GM18517 (cell line): ENCODE measurements at regions not wholly inside any gene's neighbourhood (a gene's known extent, or its start where the extent isn't known, plus 50 kb on each side); places are given as distances from the start of the nearest gene placed in this dataset.

ENCODE experiments used
- ATAC-seq: cut with Tn5 transposase; IDR thresholded peaks from one replicate; pipeline ENCODE4 v1.9.1; 2021; ENCODE audit warnings: mild to moderate bottlenecking, moderate library complexity; ENCODE audit not compliant: unreplicated experiment

GRCh38 chr15:62459875-62460274, 294.8 kb upstream of the C2CD4B start:
- no peak for ATAC-seq

GRCh38 chr15:62462268-62462667, 297.2 kb upstream of the C2CD4B start:
- ATAC-seq = no peak

- no peak for ATAC-seq
These were observed 297.6 kb upstream of the C2CD4B start for GRCh38 chr15:62462721-62463120.

- ATAC-seq = no peak
These were observed 299.6 kb upstream of the C2CD4B start for GRCh38 chr15:62464705-62465104.

GRCh38 chr15:62465173-62465572, 300.1 kb upstream of the C2CD4B start:
- no peak for ATAC-seq

GRCh38 chr15:62469478-62469873, 304.4 kb upstream of the C2CD4B start:
- ATAC-seq = no peak

GRCh38 chr15:62469874-62470688, 305.0 kb upstream of the C2CD4B start:
- no peak for ATAC-seq

GRCh38 chr15:62472616-62473299, 307.7 kb upstream of the C2CD4B start:
- no peak for ATAC-seq

GRCh38 chr15:62474021-62474770, 309.1 kb upstream of the C2CD4B start:
- no peak for ATAC-seq

- no peak for ATAC-seq
These were observed 309.7 kb upstream of the C2CD4B start for GRCh38 chr15:62474771-62475124.

GRCh38 chr15:62475591-62475990, 310.5 kb upstream of the C2CD4B start:
- no peak for ATAC-seq

GRCh38 chr15:62476163-62476562, 311.1 kb upstream of the C2CD4B start:
- ATAC-seq = no peak

- ATAC-seq = no peak
These were observed 312.8 kb upstream of the C2CD4B start for GRCh38 chr15:62477929-62478328.

- no peak for ATAC-seq
These were observed 317.8 kb upstream of the C2CD4B start for GRCh38 chr15:62482785-62483429.

GRCh38 chr15:62483814-62484213, 318.7 kb upstream of the C2CD4B start:
- ATAC-seq = no peak

- ATAC-seq = no peak
These were observed 320.2 kb upstream of the C2CD4B start for GRCh38 chr15:62485170-62485720.

GRCh38 chr15:62486041-62486440, 321.0 kb upstream of the C2CD4B start:
- ATAC-seq = no peak

GRCh38 chr15:62488387-62488786, 323.3 kb upstream of the C2CD4B start:
- ATAC-seq = no peak

GRCh38 chr15:62491642-62492041, 326.6 kb upstream of the C2CD4B start:
- ATAC-seq = no peak

GRCh38 chr15:62492900-62493299, 327.8 kb upstream of the C2CD4B start:
- ATAC-seq = no peak

- no peak for ATAC-seq
These were observed 329.1 kb upstream of the C2CD4B start for GRCh38 chr15:62494197-62494596.
